HG02870 (cell line): ENCODE measurements at regions not wholly inside any gene's neighbourhood (a gene's known extent, or its start where the extent isn't known, plus 50 kb on each side); places are given as distances from the start of the nearest gene placed in this dataset.

ENCODE experiments used
- ATAC-seq: cut with Tn5 transposase; IDR thresholded peaks from one replicate; pipeline ENCODE4 v1.9.1; 2021; ENCODE audit warnings: mild to moderate bottlenecking, moderate library complexity; ENCODE audit not compliant: unreplicated experiment

- no peak for ATAC-seq
Observed at GRCh38 chr6:225121-225721, 67.1 kb upstream of the DUSP22 start.

GRCh38 chr6:225907-226306, 66.4 kb upstream of the DUSP22 start:
- no peak for ATAC-seq

- ATAC-seq, result no peak
Observed at GRCh38 chr6:226516-227073, 65.7 kb upstream of the DUSP22 start.

GRCh38 chr6:227074-227782, 65.1 kb upstream of the DUSP22 start:
- no peak for ATAC-seq

- no peak for ATAC-seq
Observed at GRCh38 chr6:227812-228338, 64.4 kb upstream of the DUSP22 start.

GRCh38 chr6:228881-229651, 63.2 kb upstream of the DUSP22 start:
- ATAC-seq, result peak; percentile 39

- no peak for ATAC-seq
Observed at GRCh38 chr6:231779-232178, 60.5 kb upstream of the DUSP22 start.

- no peak for ATAC-seq
Observed at GRCh38 chr6:232982-233640, 59.2 kb upstream of the DUSP22 start.

GRCh38 chr6:234706-235372, 57.4 kb upstream of the DUSP22 start:
- ATAC-seq, result no peak

GRCh38 chr6:235763-236360, 56.4 kb upstream of the DUSP22 start:
- peak; percentile 44 for ATAC-seq

- no peak for ATAC-seq
Observed at GRCh38 chr6:236519-236918, 55.8 kb upstream of the DUSP22 start.

GRCh38 chr6:240151-240550, 52.1 kb upstream of the DUSP22 start:
- ATAC-seq, result no peak

- ATAC-seq, result no peak
Observed at GRCh38 chr6:241336-241865, 50.9 kb upstream of the DUSP22 start.
